HFFc6 (cell line): ENCODE measurements at regions not wholly inside any gene's neighbourhood (a gene's known extent, or its start where the extent isn't known, plus 50 kb on each side); places are given as distances from the start of the nearest gene placed in this dataset.

Experiments used
- DNase-seq: peaks from one replicate; pipeline ENCODE4 v3.0.0-alpha.2; 2018
- H3K27ac Mint-ChIP-seq: 2 replicates; pipeline ENCODE4 v1.8.0; 2020; ENCODE audit warnings: mild to moderate bottlenecking, mixed read lengths
- H3K27me3 Mint-ChIP-seq: 2 replicates; pipeline ENCODE4 v1.8.0; 2021; ENCODE audit warnings: mild to moderate bottlenecking, moderate library complexity, mixed read lengths; ENCODE audit not compliant: insufficient read depth
- H3K36me3 Mint-ChIP-seq: 2 replicates; pipeline ENCODE4 v1.8.0; 2021; ENCODE audit warnings: low read depth, mixed read lengths
- H3K4me1 Mint-ChIP-seq: 2 replicates; pipeline ENCODE4 v1.8.0; 2020; ENCODE audit warnings: low read depth, mixed read lengths
- H3K4me3 Mint-ChIP-seq: 2 replicates; pipeline ENCODE4 v1.8.0; 2020; ENCODE audit warnings: mild to moderate bottlenecking, moderate library complexity, mixed read lengths
- H3K9me3 Mint-ChIP-seq: 2 replicates; pipeline ENCODE4 v1.8.0; 2020; ENCODE audit warnings: mild to moderate bottlenecking, mixed read lengths
- TF ChIP-seq, protein P1 (sequence below): fragments of 200-600 bp; sonication (generic); IDR thresholded peaks from 2 replicates; pipeline ENCODE4 v1.5.0; 2021; ENCODE audit warnings: antibody characterized with exemption, mild to moderate bottlenecking

DNA sequence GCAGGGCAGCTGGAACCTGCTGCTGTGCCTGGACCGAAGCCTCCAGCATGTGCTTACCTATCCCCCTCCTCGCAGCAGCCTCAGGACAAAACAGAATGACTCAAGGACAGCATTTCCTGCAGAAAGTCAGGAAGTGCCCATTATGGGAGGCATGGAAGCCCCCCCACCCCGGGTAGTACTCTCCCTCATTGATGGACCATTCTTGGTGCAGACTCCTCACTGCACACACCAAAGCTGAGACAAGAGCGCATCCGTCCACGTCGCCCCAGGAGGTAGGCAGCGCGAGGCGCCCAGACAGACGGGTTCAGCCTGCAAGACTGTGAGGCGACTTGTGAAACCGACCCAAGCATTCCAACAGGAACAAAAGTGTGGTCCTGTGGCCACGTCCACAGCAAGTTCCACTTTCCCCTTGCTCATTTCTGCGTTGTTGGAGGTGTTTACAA lies 243.9 kb upstream of the ATXN7L3B start:
- TF ChIP-seq, protein P1, sequence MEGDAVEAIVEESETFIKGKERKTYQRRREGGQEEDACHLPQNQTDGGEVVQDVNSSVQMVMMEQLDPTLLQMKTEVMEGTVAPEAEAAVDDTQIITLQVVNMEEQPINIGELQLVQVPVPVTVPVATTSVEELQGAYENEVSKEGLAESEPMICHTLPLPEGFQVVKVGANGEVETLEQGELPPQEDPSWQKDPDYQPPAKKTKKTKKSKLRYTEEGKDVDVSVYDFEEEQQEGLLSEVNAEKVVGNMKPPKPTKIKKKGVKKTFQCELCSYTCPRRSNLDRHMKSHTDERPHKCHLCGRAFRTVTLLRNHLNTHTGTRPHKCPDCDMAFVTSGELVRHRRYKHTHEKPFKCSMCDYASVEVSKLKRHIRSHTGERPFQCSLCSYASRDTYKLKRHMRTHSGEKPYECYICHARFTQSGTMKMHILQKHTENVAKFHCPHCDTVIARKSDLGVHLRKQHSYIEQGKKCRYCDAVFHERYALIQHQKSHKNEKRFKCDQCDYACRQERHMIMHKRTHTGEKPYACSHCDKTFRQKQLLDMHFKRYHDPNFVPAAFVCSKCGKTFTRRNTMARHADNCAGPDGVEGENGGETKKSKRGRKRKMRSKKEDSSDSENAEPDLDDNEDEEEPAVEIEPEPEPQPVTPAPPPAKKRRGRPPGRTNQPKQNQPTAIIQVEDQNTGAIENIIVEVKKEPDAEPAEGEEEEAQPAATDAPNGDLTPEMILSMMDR: no peak
- peaks cover 3% of the 10 kb centered on the region; the same call in 1 of the 2 replicates for H3K27me3 Mint-ChIP-seq
- H3K9me3 Mint-ChIP-seq: peaks cover 20% of the 10 kb centered on the region
- no peaks in the 10 kb centered on the region for H3K4me1 Mint-ChIP-seq
- H3K27ac Mint-ChIP-seq: no peak overlapping the region
- H3K36me3 Mint-ChIP-seq: no peaks in the 10 kb centered on the region
- DNase-seq: no peak
- H3K4me3 Mint-ChIP-seq: peak overlapping the region; percentile 11; the same call in 1 of the 2 replicates

DNA sequence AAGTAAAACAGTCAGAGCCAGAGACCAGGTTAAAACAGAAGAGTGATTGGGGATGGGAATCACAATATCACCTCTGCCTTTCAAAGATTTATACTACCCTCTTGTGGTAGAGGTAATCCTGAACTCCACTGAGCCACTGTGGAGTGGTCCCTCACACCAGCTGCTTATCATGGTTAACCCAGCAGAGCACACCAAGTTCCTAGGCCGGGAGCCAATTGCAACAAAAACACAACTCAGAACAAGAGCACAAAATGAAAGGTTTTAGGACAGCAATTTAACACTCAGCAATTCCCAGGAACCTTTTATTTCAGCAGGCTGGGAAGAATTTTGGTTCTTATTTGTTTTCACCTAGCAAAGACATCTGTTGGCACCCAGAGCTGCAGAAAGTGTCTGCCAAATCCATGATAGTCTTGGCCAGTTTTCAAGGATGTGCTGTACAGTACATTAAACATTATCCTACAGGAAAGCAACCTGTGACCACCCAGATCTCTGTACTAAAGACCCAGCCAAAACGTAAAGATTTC lies 220.5 kb upstream of the ATXN7L3B start:
- no peak for DNase-seq
- TF ChIP-seq, protein P1: no peak
- Mint-ChIP-seq H3K36me3 (no peaks in the 10 kb centered on the region), H3K4me1 (no peaks in the 10 kb centered on the region), H3K4me3 (no peak overlapping the region), H3K27ac (no peak overlapping the region), H3K27me3 (no peaks in the 10 kb centered on the region), H3K9me3 (peaks cover 14% of the 10 kb centered on the region)

DNA sequence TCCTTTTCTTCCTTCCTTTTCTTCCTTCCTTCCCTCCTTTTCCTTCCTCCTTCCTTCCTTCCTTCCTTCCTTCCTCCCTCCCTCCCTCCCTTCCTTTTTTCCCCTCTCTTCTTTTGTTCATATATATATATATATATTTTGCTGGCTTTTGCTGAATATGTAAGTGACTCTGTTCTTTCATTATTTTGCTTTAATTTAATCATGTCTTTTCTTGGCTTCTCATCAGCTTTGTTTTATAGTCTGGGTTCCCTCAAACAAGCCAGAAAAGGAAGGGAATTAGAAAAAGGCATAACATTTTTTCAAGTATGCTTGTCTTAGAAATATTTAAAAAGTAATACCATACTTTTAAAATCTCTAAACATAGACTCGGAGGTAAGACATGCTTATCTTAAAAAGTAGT lies 219.9 kb upstream of the ATXN7L3B start:
- Mint-ChIP-seq H3K27me3 (no peaks in the 10 kb centered on the region), H3K4me3 (no peak overlapping the region), H3K4me1 (no peaks in the 10 kb centered on the region), H3K27ac (no peak overlapping the region), H3K9me3 (peaks cover 14% of the 10 kb centered on the region), H3K36me3 (no peaks in the 10 kb centered on the region)
- TF ChIP-seq, protein P1: no peak
- DNase-seq: no peak

DNA sequence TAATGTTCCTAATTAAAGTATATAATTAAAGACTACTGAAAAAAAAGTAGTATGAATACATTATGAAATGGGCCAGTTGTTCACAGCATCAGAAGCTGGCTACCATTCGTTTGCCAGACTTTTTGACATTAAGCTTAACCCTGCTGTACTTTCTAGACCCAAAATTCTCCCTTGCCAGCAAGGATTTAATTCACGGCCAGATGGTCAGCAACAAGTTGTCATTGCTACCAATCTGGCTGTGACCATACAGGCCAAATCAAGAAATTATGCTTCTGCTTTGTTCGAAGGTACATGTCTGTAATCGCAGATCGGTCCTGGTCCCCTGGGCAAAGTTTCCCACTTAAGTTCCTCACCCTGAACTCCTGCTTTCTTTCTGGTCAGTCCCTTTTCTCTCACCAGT lies 217.7 kb upstream of the ATXN7L3B start:
- Mint-ChIP-seq H3K27me3 (no peaks in the 10 kb centered on the region), H3K9me3 (peaks cover 19% of the 10 kb centered on the region), H3K4me1 (no peaks in the 10 kb centered on the region), H3K36me3 (no peaks in the 10 kb centered on the region), H3K27ac (no peak overlapping the region), H3K4me3 (no peak overlapping the region)
- TF ChIP-seq, protein P1: no peak
- DNase-seq: no peak

- Mint-ChIP-seq H3K9me3 (peaks cover 19% of the 10 kb centered on the region), H3K4me3 (no peak overlapping the region), H3K27ac (no peak overlapping the region), H3K27me3 (no peaks in the 10 kb centered on the region), H3K36me3 (no peaks in the 10 kb centered on the region), H3K4me1 (no peaks in the 10 kb centered on the region)
- TF ChIP-seq, protein P1: no peak
- DNase-seq: no peak
Observed at GRCh38 chr12:74321381-74321780, 216.3 kb upstream of the ATXN7L3B start.

GRCh38 chr12:74322792-74323191 lies 214.8 kb upstream of the ATXN7L3B start:
- Mint-ChIP-seq H3K9me3 (peaks cover 14% of the 10 kb centered on the region), H3K4me1 (no peaks in the 10 kb centered on the region), H3K4me3 (no peak overlapping the region), H3K27me3 (no peaks in the 10 kb centered on the region), H3K36me3 (no peaks in the 10 kb centered on the region), H3K27ac (no peak overlapping the region)
- TF ChIP-seq, protein P1: no peak
- no peak for DNase-seq
